Medulla oblongata (tissue), 1 donor: ENCODE measurements at regions not wholly inside any gene's neighbourhood (a gene's known extent, or its start where the extent isn't known, plus 50 kb on each side); places are given as distances from the start of the nearest gene placed in this dataset.
A peak's percentile ranks its signal among the peaks of the same experiment; 100 is the strongest.

ENCODE experiments used
- DNase-seq: peaks from one replicate; pipeline ENCODE4 v3.0.0-alpha.2; 2015; ENCODE audit errors: extremely low spot score

GRCh38 chr17:79398441-79398840, 212.4 kb downstream of the RBFOX3 start:
- no peak for DNase-seq

GRCh38 chr17:79396696-79397095, 214.2 kb downstream of the RBFOX3 start:
- no peak for DNase-seq

GRCh38 chr17:79395545-79395944, 215.3 kb downstream of the RBFOX3 start:
- no peak for DNase-seq

GRCh38 chr17:79395066-79395465, 215.8 kb downstream of the RBFOX3 start:
- DNase-seq = no peak

- DNase-seq = peak; percentile 80
These were observed 217.3 kb downstream of the RBFOX3 start for GRCh38 chr17:79393358-79394052.

GRCh38 chr17:79392598-79392997, 218.3 kb downstream of the RBFOX3 start:
- no peak for DNase-seq

GRCh38 chr17:79391376-79392233, 219.2 kb downstream of the RBFOX3 start:
- DNase-seq = peak; percentile 76

GRCh38 chr17:79389896-79390295, 221.0 kb downstream of the RBFOX3 start:
- DNase-seq = no peak

- DNase-seq = no peak
These were observed 222.1 kb downstream of the RBFOX3 start for GRCh38 chr17:79388556-79389295.

- DNase-seq = no peak
These were observed 223.1 kb downstream of the RBFOX3 start for GRCh38 chr17:79387783-79388182.

GRCh38 chr17:79385962-79386563, 224.8 kb downstream of the RBFOX3 start:
- no peak for DNase-seq

- no peak for DNase-seq
These were observed 228.5 kb downstream of the RBFOX3 start for GRCh38 chr17:79382313-79382712.

- DNase-seq = no peak
These were observed 231.0 kb downstream of the RBFOX3 start for GRCh38 chr17:79379700-79380445.

GRCh38 chr17:79377230-79377786, 233.5 kb downstream of the RBFOX3 start:
- DNase-seq = no peak

- no peak for DNase-seq
These were observed 236.0 kb downstream of the RBFOX3 start for GRCh38 chr17:79374807-79375206.

- DNase-seq = no peak
These were observed 236.7 kb downstream of the RBFOX3 start for GRCh38 chr17:79374087-79374689.

GRCh38 chr17:79372470-79373238, 238.2 kb downstream of the RBFOX3 start:
- no peak for DNase-seq

- no peak for DNase-seq
These were observed 238.9 kb downstream of the RBFOX3 start for GRCh38 chr17:79371984-79372383.

- no peak for DNase-seq
These were observed 240.3 kb downstream of the RBFOX3 start for GRCh38 chr17:79370594-79370993.

- DNase-seq = no peak
These were observed 240.7 kb downstream of the RBFOX3 start for GRCh38 chr17:79370126-79370525.
